Urinary bladder (tissue), 3 donors: ENCODE measurements at regions not wholly inside any gene's neighbourhood (a gene's known extent, or its start where the extent isn't known, plus 50 kb on each side); places are given as distances from the start of the nearest gene placed in this dataset.

ENCODE experiments used
- DNase-seq: peaks from one replicate; pipeline ENCODE4 v3.0.0-alpha.2; 2015; ENCODE audit errors: extremely low spot score
- H3K27ac ChIP-seq: one replicate; pipeline ENCODE4 v1.5.1; 2013; ENCODE audit warnings: low read depth, mild to moderate bottlenecking, moderate library complexity
- H3K36me3 ChIP-seq: one replicate; pipeline ENCODE4 v1.6.1; 2013; ENCODE audit warnings: mild to moderate bottlenecking, moderate library complexity; ENCODE audit not compliant: insufficient read depth
- H3K4me1 ChIP-seq: one replicate; pipeline ENCODE4 v1.6.1; 2013; ENCODE audit warnings: mild to moderate bottlenecking, moderate library complexity; ENCODE audit not compliant: insufficient read depth
- H3K4me3 ChIP-seq: one replicate; pipeline ENCODE4 v1.5.1; 2013; ENCODE audit warnings: low read depth, low read length
- WGBS: extraction: QIAGEN DNeasy Blood & Tissue Kit; methylation state at CpG from one replicate; pipeline ENCODE4 v1.1.7; 2013; 5-methylcytosine and 5-hydroxymethylcytosine counted together
- donor health status: healthy with polysubstance abuse.
- donor health status: healthy.

DNA sequence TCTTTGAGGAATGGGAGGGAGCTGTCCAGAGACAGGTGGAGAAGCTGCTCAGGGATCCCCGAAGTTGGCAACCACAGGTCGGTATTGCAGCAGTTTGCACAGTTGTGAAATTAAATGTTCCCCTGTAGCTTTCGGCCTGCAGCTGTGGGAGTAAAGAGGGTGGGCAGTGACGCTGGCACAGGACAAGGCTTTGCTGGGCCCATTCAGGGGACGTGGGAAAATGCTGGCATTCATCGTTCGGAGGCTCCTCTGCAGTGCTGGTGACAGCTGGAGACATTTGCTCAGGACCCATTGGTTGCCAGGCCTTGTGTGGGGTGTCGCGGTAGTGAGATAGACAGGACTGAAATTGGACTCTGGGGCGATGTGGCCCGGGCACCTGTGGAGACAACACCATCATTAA is 173.7 kb downstream of the MYCN start:
- H3K27ac ChIP-seq, result no peak overlapping the region
- H3K36me3 ChIP-seq, result no peaks in the 10 kb centered on the region
- no peak overlapping the region for H3K4me3 ChIP-seq
- WGBS, result 88% methylated on average over 11 of the region's 11 CpGs
- no peak for DNase-seq
- H3K4me1 ChIP-seq, result no peaks in the 10 kb centered on the region

DNA sequence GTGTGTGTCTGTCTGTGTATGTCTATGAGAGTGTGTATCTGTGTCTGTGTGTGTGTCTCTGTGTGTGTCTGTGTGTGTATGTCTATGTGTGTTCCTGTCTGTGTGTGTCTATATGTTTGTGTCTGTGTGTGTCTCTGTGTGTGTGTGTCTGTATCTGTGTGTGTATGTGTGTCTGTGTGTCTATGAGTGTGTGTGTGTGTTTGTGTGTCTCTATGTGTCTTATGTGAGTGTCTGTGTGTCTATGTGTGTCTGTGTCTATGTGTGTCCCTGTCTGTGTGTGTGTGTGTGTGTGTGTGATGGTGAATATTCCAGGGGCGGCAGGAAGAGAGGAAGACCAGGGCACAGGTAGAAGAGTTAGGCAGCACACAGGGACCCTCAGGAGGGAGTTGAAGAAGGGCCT is 173.2 kb downstream of the MYCN start:
- Histone ChIP-seq H3K36me3 (no peaks in the 10 kb centered on the region), H3K4me1 (no peaks in the 10 kb centered on the region), H3K4me3 (no peak overlapping the region), H3K27ac (no peak overlapping the region)
- WGBS, result 92% methylated on average over 1 of the region's 1 CpG
- DNase-seq, result no peak

DNA sequence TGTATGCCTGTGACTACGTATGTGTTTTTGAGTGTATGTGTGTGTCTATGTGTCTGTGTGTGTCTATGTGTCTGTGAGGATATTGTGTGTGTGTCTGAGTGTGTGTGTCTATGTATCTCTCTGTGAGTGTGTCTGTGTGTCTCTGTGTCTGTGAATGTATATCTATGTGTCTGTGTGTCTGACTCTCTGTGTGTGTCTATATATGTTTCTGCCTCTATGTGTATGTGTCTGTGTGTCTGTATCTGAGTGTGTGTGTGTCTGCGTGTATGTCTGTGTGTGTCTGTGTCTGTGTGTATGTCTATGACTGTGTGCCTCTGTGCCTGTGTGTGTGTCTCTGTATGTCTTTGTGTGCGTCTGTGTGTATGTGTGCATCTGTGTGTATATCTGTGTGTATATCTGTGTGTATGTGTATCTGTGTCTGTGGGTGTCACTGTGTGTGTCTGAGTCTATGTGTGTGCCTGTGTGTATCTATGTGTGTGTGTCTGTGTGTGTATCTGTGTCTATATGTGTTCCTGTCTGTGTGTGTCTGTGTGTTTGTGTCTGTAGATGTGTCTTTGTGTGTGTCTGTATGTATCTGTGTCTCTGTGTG is 172.7 kb downstream of the MYCN start:
- WGBS, result 83% methylated on average over 3 of the region's 3 CpGs
- Histone ChIP-seq H3K4me3 (no peak overlapping the region), H3K36me3 (no peaks in the 10 kb centered on the region), H3K4me1 (no peaks in the 10 kb centered on the region), H3K27ac (no peak overlapping the region)
- no peak for DNase-seq

DNA sequence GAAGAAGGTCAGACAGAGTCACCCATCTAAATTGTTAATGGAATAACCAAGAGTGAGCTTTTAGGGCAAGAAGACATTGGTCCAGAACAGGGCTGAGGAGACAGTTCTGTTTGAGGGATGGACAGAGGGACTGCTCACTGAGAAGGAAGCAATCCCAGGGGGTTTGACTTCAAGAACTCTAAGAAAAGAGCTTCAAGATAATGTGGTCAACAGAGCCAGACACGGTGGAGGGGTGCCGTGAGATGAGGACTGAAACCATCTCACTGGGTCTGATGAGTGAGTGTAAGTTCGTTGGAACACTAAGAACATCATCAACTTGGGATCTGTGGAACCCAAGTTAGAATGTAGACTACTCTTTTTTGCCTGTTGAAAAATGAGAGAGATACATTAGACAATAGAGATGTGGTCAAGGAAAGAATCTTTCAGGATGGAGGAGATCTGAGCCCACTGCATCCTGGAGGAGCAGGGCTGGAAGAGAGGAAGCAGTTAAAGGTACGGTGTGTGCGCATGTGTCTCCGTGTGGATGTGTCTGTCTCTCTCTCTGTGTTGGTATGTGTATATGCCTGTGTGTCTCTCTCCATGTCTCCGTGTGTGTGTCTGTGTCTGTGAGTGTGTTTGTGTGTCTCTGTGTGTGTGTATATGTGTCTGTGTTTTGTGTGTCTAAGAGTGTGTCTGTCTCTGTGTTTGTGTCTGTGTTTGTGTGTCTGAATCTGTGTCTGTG is 172.1 kb downstream of the MYCN start:
- DNase-seq, result no peak
- no peaks in the 10 kb centered on the region for H3K4me1 ChIP-seq
- no peak overlapping the region for H3K4me3 ChIP-seq
- no peak overlapping the region for H3K27ac ChIP-seq
- H3K36me3 ChIP-seq, result no peaks in the 10 kb centered on the region
- WGBS, result 77% methylated on average over 7 of the region's 7 CpGs

DNA sequence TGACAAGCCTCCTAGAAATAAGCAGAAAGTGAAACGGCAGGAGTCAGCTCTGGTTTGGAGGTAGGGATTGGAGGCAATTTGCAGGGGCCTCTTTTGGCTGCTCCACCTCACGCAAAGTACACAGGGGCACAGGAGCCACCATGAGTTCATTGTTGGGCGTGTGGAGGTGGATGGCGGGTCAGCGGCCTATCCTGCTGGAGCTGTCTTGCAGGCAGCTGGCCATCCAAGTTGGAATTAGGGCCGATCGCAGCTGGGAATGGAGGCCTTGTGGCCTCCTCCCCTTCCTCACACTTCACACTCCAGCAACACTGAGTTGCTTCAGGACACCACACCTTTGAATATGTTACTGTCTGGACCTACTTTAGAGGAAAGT is 171.5 kb downstream of the MYCN start:
- WGBS, result 93% methylated on average over 7 of the region's 7 CpGs

DNA sequence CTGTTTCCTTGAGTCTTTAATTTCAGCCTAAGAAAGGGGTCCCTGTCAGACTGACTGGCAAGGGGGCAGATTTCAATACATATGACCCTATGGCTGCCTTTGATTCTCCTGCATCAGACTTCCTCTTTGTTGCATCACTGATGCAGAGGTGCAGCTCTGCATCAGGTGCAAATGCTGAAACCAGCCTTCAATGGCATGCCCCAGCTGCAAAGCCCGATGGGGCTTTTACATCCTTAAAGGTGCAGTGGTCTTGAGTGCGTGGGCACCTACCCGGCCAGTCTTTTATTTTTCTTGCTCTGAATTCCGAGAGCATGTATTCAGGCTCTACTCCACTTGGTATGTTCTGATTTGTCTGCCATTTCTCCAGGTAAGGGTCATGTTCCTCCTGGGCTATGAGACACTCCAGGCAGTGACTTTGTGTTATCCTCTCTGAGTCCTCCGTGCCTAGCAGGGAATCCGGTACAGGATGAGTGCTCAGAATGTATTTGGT is 169.5 kb downstream of the MYCN start:
- 89% methylated on average over 6 of the region's 6 CpGs for WGBS
- Histone ChIP-seq H3K27ac (no peak overlapping the region), H3K4me3 (no peak overlapping the region), H3K4me1 (no peaks in the 10 kb centered on the region), H3K36me3 (no peaks in the 10 kb centered on the region)
- no peak for DNase-seq

More for the DNA sequence above, 171.5 kb downstream of the MYCN start:
- Histone ChIP-seq H3K27ac (no peak overlapping the region), H3K36me3 (no peaks in the 10 kb centered on the region), H3K4me1 (no peaks in the 10 kb centered on the region), H3K4me3 (no peak overlapping the region)
- DNase-seq, result no peak

DNA sequence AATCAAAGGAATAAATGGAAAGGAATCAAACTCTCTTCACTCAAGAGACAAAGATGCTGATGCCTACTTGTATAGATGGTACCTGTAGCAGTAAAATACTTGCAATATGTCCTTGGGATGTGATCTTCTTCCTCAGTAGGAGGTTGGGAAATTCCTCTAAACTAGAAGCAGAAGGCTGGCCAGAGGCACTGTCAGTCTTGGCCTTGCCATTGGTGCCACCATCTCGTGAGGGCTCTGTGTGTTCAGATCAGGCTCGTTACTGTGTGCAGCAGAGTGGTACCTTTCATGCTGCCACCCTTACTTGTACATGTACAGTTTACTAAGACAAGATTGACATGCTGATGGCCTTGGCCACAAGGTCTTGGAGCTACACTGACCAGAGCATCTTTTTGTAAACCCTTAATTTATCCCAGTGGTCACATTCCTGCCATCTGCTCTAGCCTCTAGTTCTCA is 169.0 kb downstream of the MYCN start:
- DNase-seq, result no peak
- no peak overlapping the region for H3K27ac ChIP-seq
- no peaks in the 10 kb centered on the region for H3K36me3 ChIP-seq
- WGBS, result 87% methylated on average over 2 of the region's 2 CpGs
- H3K4me1 ChIP-seq, result no peaks in the 10 kb centered on the region
- H3K4me3 ChIP-seq, result no peak overlapping the region

DNA sequence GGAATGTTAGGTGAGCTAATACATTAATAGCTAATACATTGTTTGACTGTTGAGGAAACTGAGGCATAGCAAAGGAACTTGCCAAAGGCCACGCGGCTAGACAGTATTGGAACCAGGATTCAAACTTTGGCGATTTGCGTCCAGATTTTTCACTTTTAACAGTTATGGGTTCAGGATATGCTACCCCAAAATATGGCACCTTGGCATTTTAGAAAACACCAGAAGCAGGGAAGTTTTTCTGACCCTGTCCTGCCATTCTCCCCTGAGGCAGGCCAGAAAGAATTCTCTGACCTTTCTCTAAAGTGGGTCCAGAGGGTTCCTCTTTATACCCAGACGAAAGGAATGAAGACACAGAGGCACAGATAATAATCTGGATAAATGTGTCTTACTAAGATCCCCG is 166.9 kb downstream of the MYCN start:
- no peaks in the 10 kb centered on the region for H3K4me1 ChIP-seq
- 97% methylated on average over 6 of the region's 6 CpGs for WGBS
- no peak for DNase-seq
- no peaks in the 10 kb centered on the region for H3K36me3 ChIP-seq
- H3K27ac ChIP-seq, result no peak overlapping the region
- no peak overlapping the region for H3K4me3 ChIP-seq

DNA sequence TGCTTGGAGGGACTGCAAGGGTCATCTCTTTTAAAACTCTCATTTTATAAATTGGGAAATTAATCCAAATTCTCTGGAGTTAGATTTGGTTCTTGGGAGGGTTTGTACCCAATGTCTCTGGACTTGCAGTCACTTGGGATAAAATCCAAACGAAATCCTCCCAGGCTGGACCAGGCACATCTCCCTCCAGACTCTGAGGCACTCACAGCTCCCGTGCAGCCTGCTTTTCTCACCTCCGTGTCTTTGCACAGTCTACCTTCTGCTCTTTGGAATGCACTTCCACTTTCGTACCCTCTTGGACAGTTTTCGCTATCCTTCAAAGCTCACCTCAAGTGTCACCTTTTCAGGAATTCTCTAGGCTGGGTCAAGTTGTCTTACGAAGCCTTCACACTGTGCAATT is 166.3 kb downstream of the MYCN start:
- no peaks in the 10 kb centered on the region for H3K36me3 ChIP-seq
- DNase-seq, result no peak
- H3K4me3 ChIP-seq, result no peak overlapping the region
- 91% methylated on average over 6 of the region's 6 CpGs for WGBS
- H3K27ac ChIP-seq, result no peak overlapping the region
- H3K4me1 ChIP-seq, result no peaks in the 10 kb centered on the region

DNA sequence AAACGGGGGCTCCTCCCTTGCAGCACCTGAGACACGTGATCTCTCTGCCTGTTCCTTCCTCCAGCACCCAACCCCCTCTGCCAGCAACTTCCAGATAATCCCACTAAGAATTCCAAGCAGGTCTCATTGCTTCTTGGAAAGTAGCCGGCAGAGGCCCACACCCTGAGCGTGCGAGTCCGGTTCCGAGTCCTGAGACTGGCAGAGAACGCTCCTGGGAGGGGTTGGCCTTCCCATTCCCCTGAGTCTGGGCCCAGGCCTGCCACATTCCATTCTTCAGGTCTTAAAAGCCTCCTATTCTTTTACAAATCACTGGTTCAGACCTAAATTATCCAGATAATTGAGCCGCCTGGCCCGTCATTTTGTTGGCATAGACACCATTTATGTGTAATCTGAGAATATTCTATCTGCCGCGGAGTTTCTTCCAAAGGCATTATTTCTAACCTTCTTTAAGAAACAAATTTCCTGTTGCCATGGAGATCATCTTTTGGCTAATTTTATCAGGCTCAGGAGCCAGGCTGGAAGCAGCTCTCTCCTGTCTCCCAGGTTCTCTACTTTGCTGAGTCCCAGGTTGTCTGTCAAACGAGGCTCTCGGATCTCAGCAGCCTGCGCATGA is 165.4 kb downstream of the MYCN start:
- H3K27ac ChIP-seq, result no peak overlapping the region
- H3K4me3 ChIP-seq, result no peak overlapping the region
- peak; percentile 21 for DNase-seq
- no peaks in the 10 kb centered on the region for H3K4me1 ChIP-seq
- 41% methylated on average over 15 of the region's 15 CpGs for WGBS
- no peaks in the 10 kb centered on the region for H3K36me3 ChIP-seq

DNA sequence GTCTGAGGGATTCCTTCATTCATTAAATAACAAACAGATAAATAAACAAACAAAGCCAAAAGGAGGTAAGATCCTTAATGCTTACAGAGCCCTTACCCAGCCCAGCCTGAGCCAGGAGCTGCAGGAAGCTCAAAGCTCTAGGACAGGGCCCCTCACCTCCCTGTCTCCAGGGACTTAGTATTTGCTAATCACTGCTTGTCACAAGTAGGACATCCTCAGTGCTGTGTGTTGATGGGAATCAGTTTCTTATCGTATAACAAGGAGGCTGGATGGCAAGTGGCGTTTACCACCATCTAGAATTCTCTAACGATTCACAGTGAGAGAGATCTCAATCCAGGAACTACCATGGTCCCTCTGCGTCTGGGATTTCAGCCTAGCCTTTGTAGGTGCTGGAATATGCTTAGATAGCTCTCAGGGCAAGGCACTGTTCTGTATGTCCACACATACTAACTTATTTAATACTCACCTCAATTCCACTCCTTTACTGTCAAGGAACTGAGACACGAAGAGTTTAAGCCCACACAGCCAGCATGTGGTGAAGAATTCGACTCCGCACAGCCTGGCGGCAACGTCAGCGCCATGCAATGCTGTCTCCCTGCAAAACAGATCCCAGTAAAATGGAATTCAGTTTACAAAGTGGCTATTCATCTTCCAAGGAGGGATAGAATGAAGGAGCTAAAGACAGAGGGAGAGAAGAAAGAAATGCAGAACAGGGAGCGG is 164.8 kb downstream of the MYCN start:
- no peak overlapping the region for H3K27ac ChIP-seq
- DNase-seq, result no peak
- 45% methylated on average over 11 of the region's 11 CpGs for WGBS
- no peaks in the 10 kb centered on the region for H3K36me3 ChIP-seq
- no peaks in the 10 kb centered on the region for H3K4me1 ChIP-seq
- H3K4me3 ChIP-seq, result no peak overlapping the region

DNA sequence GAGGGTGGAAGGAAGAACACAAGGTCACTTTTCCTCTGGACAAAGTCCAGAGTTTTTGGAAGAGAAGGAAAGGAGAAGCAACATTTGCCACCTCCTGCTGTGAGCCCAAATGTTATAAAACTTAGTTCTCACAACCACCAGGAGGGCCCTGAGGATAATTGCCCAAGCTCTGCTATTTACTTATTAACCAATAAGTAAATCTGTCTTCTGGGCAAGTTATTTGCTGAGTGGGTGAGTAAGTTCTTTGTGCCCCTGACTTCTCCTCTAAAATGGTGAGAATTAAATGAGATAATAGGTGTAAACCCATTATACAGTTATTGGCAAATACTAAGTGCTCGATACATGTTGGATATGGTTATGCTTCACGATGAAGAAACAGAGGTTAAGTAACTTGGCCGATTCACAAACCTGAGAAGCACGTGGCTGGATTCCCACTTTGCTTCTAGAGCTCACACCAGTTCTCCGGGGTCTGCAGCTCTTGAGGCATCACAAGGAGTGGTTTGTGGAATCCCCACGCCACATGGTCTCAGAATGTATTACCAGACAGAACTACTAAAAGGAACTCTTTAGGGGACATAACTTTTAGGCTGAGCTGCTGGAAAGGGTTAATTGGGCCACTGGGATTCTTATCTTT is 164.1 kb downstream of the MYCN start:
- Histone ChIP-seq H3K4me1 (no peaks in the 10 kb centered on the region), H3K36me3 (no peaks in the 10 kb centered on the region), H3K27ac (no peak overlapping the region), H3K4me3 (no peak overlapping the region)
- 79% methylated on average over 6 of the region's 6 CpGs for WGBS
- DNase-seq, result no peak

DNA sequence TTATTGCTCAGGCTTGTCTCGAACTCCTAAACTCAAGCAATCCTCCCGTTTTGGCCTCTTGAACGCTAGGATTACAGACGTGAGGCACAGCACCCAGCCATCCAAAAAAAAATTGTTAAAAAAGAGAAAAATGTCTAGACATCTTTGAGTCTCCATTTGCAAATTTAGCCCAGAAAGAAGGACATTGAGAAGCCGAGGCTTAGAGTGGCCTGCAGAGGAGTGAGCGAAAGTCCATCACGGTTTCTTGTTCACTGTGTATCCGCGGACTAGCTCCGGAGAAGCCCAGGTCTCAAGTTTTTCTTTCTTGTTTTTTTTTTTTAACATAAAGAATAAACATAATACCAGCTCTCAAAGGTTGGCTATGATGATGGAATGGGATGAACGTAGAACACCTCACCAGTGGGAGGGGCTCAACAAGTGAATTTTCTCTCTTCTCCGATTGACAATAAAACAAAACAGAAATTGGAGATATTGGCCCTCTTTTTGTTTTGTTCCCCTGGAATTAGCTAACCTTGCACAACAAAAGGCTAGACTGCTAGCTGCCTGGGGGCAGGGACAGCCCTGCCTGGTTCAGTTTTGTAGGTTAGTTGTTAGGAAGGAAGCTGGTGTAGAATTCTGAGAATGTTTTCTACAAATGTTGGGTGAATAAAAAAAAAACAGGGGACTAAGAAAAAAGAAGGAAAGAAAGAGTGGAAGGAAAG is 163.4 kb downstream of the MYCN start:
- no peak overlapping the region for H3K27ac ChIP-seq
- no peaks in the 10 kb centered on the region for H3K36me3 ChIP-seq
- H3K4me3 ChIP-seq, result no peak overlapping the region
- no peak for DNase-seq
- no peaks in the 10 kb centered on the region for H3K4me1 ChIP-seq
- WGBS, result 90% methylated on average over 12 of the region's 12 CpGs
